Tibial nerve (tissue), 4 donors: ENCODE measurements at regions not wholly inside any gene's neighbourhood (a gene's known extent, or its start where the extent isn't known, plus 50 kb on each side); places are given as distances from the start of the nearest gene placed in this dataset.

Source experiments
- DNase-seq, 2 donors: peaks; one replicate each; pipeline ENCODE4 v3.0.0-alpha.2; 2019; ENCODE audit warnings: low spot score in 2 of 2
- H3K27ac ChIP-seq, 4 donors: fragments of 200-600 bp; sonication (generic) in 3 of 4; one replicate each; pipeline ENCODE4 v1.5.1; 2017 to 2019; ENCODE audit warnings: mild to moderate bottlenecking in 1 of 4
- H3K27me3 ChIP-seq, 2 donors: fragments of 200-600 bp; sonication (generic) in 1 of 2; one replicate each; pipeline versions ENCODE4 v1.5.1 to v1.6.0; 2017 to 2019
- H3K36me3 ChIP-seq, 3 donors: fragments of 200-600 bp; sonication (generic); one replicate each; pipeline ENCODE4 v1.5.1; 2018 to 2019
- H3K4me1 ChIP-seq, 4 donors: fragments of 200-600 bp; sonication (generic) in 3 of 4; one replicate each; pipeline ENCODE4 v1.5.1; 2017 to 2019
- H3K4me3 ChIP-seq, 4 donors: fragments of 200-600 bp; sonication (generic) in 3 of 4; one replicate each; pipeline ENCODE4 v1.5.1; 2017 to 2019; ENCODE audit warnings: mild to moderate bottlenecking in 1 of 4, moderate library complexity in 1 of 4
- H3K9me3 ChIP-seq, 4 donors: fragments of 200-600 bp; sonication (generic) in 3 of 4; one replicate each; pipeline ENCODE4 v1.5.1; 2017 to 2019
- EP300 ChIP-seq, 2 donors: sonication (generic); formaldehyde crosslinking; IDR thresholded peaks; one replicate each; pipeline ENCODE4 v1.6.1; 2017; ENCODE audit warnings: antibody characterized with exemption in 2 of 2, mild to moderate bottlenecking in 1 of 2
- POLR2A ChIP-seq, 2 donors: fragments of 450-650 bp; IDR thresholded peaks; one replicate each; pipeline ENCODE4 v1.6.1; 2017; ENCODE audit warnings: antibody characterized with exemption in 2 of 2, mild to moderate bottlenecking in 2 of 2, moderate library complexity in 2 of 2
- WGBS, 2 donors: methylation state at CpG; one replicate each; pipeline ENCODE4 v1.1.5; 2018; 5-methylcytosine and 5-hydroxymethylcytosine counted together
- TF ChIP-seq, protein P1 (sequence below), 5 experiments: fragments of 200-600 bp in 3 of 5; fragments of 450-650 bp in 2 of 5; sonication (generic) in 3 of 5; IDR thresholded peaks; one replicate each; pipeline ENCODE4 v1.5.1; 2016 to 2019; ENCODE audit warnings: antibody characterized with exemption in 5 of 5, mild to moderate bottlenecking in 3 of 5, moderate library complexity in 2 of 5

DNA sequence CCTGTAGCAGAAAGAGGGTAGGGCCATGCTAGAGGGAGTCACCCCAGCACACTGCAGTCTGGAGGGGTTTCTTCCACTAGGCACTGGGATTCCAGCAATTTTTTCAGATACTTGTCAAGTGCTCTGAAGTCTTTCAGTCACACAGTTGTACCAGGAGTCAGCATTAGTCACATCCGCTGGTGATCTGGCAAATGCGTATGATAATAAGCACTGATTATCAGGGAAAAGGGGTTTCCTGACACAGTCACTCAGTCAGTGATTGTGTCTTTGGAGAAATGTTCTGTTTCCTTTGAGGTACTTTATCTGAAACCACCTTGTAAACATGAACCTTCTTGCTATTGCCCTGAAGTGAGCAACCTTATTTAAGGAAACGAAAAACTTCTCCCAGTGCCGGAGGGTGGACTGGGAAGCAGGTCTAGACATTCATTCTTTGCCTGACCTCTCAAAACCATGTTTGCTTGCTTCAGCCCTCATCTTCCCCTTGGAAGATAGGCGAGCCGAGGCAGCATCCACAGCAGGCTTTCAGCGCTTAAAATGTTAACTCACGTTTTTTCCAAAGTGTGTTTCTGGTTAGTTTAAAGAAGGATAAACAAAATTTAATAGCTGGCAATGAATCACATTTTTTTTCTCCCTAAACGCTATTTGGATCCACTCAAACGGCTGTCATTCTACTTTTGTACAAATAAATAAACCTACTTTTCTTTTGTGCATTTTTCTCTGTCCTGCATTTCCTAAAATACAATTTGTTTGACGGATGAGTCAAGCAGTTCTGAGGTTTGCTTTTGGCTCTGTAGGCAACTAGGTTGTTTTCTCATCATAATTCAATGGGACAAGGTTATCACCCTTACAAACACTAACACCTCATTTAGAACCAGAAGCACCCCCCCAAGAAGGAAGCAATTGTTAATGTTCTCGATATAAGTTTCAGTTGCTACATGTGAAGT lies 77.7 kb downstream of the FOXD1 start:
- no peak for TF ChIP-seq POLR2A (IDR thresholded peaks at IDR 0.05)
- TF ChIP-seq EP300 (IDR thresholded peaks at IDR 0.05): no peak
- TF ChIP-seq, protein P1, sequence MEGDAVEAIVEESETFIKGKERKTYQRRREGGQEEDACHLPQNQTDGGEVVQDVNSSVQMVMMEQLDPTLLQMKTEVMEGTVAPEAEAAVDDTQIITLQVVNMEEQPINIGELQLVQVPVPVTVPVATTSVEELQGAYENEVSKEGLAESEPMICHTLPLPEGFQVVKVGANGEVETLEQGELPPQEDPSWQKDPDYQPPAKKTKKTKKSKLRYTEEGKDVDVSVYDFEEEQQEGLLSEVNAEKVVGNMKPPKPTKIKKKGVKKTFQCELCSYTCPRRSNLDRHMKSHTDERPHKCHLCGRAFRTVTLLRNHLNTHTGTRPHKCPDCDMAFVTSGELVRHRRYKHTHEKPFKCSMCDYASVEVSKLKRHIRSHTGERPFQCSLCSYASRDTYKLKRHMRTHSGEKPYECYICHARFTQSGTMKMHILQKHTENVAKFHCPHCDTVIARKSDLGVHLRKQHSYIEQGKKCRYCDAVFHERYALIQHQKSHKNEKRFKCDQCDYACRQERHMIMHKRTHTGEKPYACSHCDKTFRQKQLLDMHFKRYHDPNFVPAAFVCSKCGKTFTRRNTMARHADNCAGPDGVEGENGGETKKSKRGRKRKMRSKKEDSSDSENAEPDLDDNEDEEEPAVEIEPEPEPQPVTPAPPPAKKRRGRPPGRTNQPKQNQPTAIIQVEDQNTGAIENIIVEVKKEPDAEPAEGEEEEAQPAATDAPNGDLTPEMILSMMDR (IDR thresholded peaks at IDR 0.05): no peak
- Histone ChIP-seq H3K27me3 (no peaks in the 10 kb centered on the region), H3K4me3 (no peak overlapping the region), H3K9me3 (no peaks in the 10 kb centered on the region), H3K27ac (no peak overlapping the region), H3K4me1 (peaks cover 0 to 4% (median 0%) of the 10 kb centered on the region in 4 donors), H3K36me3 (no peaks in the 10 kb centered on the region)
- no peak for DNase-seq
- 54% methylated on average over 12 of the region's 12 CpGs for WGBS, 2 donors

DNA sequence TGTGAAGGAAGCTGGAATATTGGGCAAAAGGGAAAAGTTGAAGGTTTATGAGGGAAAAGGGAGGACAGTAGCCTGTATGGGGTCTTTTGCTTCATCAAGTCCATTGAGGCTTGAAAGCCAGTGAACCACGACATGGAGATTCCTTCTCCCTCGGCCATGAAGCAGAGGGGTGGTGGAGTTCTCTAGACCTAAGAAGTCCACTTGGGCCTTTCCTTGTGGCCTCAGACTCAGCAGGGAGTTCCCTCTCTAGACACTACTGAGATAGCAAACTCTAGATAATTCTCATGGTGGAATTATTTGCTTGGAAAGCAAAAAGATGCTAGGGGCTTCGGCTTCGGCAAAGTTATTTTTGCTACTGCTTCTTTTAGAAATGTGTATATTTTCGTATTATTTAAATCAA lies 78.5 kb downstream of the FOXD1 start:
- TF ChIP-seq, protein P1 (IDR thresholded peaks at IDR 0.05): no peak
- TF ChIP-seq EP300 (IDR thresholded peaks at IDR 0.05) (no peak), POLR2A (IDR thresholded peaks at IDR 0.05) (no peak)
- no peaks in the 10 kb centered on the region for H3K36me3 ChIP-seq
- H3K27ac ChIP-seq: no peak overlapping the region
- no peak overlapping the region for H3K4me3 ChIP-seq
- no peaks in the 10 kb centered on the region for H3K27me3 ChIP-seq
- WGBS, 2 donors: 83 to 88% methylated on average over 5 of the region's 5 CpGs
- DNase-seq: no peak
- no peaks in the 10 kb centered on the region for H3K9me3 ChIP-seq
- H3K4me1 ChIP-seq: peaks cover 0 to 12% (median 0%) of the 10 kb centered on the region in 4 donors

DNA sequence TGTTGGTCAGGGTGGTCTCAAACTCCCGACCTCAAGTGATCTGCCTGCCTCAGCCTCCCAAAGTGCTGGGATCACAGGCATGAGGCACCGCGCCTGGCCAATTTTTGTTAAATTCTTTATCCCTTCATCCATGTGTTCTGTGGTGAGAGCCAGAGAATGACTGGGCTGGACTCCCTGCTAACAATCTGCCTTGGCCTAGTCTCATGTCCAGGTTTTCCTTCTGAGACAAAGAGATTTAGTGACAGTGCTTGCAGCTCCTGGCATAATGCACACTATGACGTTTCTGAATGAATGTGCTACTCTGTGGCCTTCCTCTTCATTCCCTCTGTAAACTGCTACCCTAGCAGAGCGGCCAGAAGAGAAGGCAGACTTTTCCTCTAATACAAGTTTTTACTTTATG lies 79.3 kb downstream of the FOXD1 start:
- Histone ChIP-seq H3K9me3 (no peaks in the 10 kb centered on the region), H3K4me1 (peaks cover 0 to 12% (median 0%) of the 10 kb centered on the region in 4 donors), H3K27ac (no peak overlapping the region), H3K36me3 (no peaks in the 10 kb centered on the region), H3K27me3 (no peaks in the 10 kb centered on the region), H3K4me3 (no peak overlapping the region)
- TF ChIP-seq POLR2A (IDR thresholded peaks at IDR 0.05) (no peak), EP300 (IDR thresholded peaks at IDR 0.05) (no peak)
- TF ChIP-seq, protein P1 (IDR thresholded peaks at IDR 0.05): no peak
- WGBS, 2 donors: 84% methylated on average over 5 of the region's 5 CpGs
- no peak for DNase-seq

DNA sequence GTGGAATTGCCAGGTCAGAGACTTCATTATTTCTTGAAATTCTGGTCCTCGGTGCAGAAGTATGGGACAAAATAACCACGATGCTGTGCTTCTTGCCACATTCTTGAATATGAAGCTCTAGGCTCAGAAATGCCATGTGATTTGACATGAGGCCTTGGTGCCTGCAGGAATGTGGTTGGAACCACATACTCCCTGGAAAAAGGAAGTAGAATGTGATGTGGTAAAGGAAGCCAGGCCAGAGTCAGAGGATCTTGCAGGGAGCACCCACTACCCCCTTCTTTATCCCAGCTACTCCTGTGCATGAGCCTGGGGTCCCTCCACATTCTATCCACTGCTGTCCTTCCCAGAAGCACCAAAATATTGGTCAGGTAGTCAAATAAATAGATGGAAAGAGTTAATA lies 80.9 kb downstream of the FOXD1 start:
- Histone ChIP-seq H3K27me3 (no peaks in the 10 kb centered on the region), H3K4me1 (peaks cover 0 to 12% (median 0%) of the 10 kb centered on the region in 4 donors), H3K36me3 (no peaks in the 10 kb centered on the region), H3K9me3 (no peaks in the 10 kb centered on the region), H3K27ac (no peak overlapping the region), H3K4me3 (no peak overlapping the region)
- WGBS, 2 donors: 58 to 75% methylated on average over 2 of the region's 2 CpGs
- TF ChIP-seq, protein P1 (IDR thresholded peaks at IDR 0.05): no peak
- TF ChIP-seq EP300 (IDR thresholded peaks at IDR 0.05): no peak
- no peak for TF ChIP-seq POLR2A (IDR thresholded peaks at IDR 0.05)
- DNase-seq: no peak

DNA sequence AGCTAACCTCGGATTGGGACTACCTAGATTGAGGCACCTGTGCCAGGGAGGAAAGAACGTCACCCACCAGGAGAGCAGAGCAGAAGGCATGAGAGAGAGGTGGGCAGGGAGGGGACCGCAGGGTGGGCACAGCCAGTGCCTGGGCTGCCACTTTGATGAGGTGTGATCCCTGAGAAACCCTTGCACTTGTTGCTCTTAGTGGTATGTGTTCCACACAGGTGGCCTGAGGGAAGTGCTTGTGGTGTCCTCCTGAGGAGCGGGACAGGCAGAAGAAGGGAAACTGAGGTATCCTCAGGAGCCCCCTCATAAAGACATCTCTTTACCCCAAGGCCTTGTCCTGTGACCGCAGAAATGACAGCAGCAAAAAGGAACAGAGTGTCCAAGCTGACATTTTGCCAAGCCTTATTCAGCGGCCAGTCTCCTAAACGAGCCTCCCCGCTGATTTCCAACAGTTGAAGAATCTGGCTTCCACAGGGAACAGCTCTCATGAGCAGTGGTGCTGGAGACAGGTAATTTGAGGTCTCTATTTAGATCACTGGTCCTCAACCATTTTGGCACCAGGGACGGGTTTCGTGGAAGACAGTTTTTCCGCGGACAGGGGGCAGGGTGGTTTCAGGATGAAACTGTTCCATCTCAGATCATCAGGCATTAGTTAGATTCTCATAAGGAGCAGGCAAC lies 82.4 kb downstream of the FOXD1 start:
- no peak for DNase-seq
- H3K36me3 ChIP-seq: no peaks in the 10 kb centered on the region
- no peaks in the 10 kb centered on the region for H3K9me3 ChIP-seq
- H3K27me3 ChIP-seq: no peaks in the 10 kb centered on the region
- H3K27ac ChIP-seq: peak overlapping the region in 1 of 4 donors; percentile 18
- no peak for TF ChIP-seq EP300 (IDR thresholded peaks at IDR 0.05)
- no peak for TF ChIP-seq POLR2A (IDR thresholded peaks at IDR 0.05)
- TF ChIP-seq, protein P1 (IDR thresholded peaks at IDR 0.05): no peak
- WGBS, 2 donors: 71 to 82% methylated on average over 12 of the region's 12 CpGs
- peaks cover 0 to 12% (median 0%) of the 10 kb centered on the region in 4 donors for H3K4me1 ChIP-seq
- no peak overlapping the region for H3K4me3 ChIP-seq
